ENCODE measurements at regions not wholly inside any gene's neighbourhood (a gene's known extent, or its start where the extent isn't known, plus 50 kb on each side); places are given as distances from the start of the nearest gene placed in this dataset.
"Not testable (repeated sequence)": the region's sequence is repeated elsewhere in the genome, so short reads cannot be mapped to it uniquely, and the experiment has no call there.

- TF ChIP-seq AFF4 (CRISPR knock-in tag; IDR thresholded peaks at IDR 0.05; ENCODE audit: borderline replicate concordance), result no peak
- TF ChIP-seq E2F4 (CRISPR knock-in tag; IDR thresholded peaks at IDR 0.05; ENCODE audit: borderline replicate concordance, low read depth), result no peak
- TF ChIP-seq CBFB (CRISPR knock-in tag; IDR thresholded peaks at IDR 0.05; ENCODE audit: low read depth), result no peak
- no peak for TF ChIP-seq USF1 (CRISPR knock-in tag; IDR thresholded peaks at IDR 0.05)
- TF ChIP-seq HMGXB4 (CRISPR knock-in tag; IDR thresholded peaks at IDR 0.05), result no peak
Measured at GRCh38 chr17:47057830-47058229, 78.8 kb upstream of the RPRML start (continued).

- peaks cover 18% of the 10 kb centered on the region for H3K4me1 Mint-ChIP-seq
- DNase-seq (ENCODE audit: low spot score); H3K4me3 Mint-ChIP-seq; H3K27me3 Mint-ChIP-seq (ENCODE audit: low read depth); H3K9me3 Mint-ChIP-seq; CTCF ChIA-PET; POLR2A ChIA-PET; ATAC-seq; H3K27ac Mint-ChIP-seq: not testable (repeated sequence)
- peaks cover 17% of the 10 kb centered on the region for H3K36me3 Mint-ChIP-seq
Measured at GRCh38 chr17:47057279-47057678, 78.2 kb upstream of the RPRML start.

- H3K9me3 Mint-ChIP-seq; CTCF ChIA-PET; DNase-seq (ENCODE audit: low spot score); H3K27ac Mint-ChIP-seq; H3K4me3 Mint-ChIP-seq; H3K27me3 Mint-ChIP-seq (ENCODE audit: low read depth); ATAC-seq; POLR2A ChIA-PET: not testable (repeated sequence)
- Mint-ChIP-seq H3K4me1 (peaks cover 18% of the 10 kb centered on the region), H3K36me3 (peaks cover 17% of the 10 kb centered on the region)
- 0 out of 2 replicates have a peak, but pooled peaks have one; percentile 13 for TF ChIP-seq NFYB (CRISPR knock-in tag; conservative IDR thresholded peaks at IDR 0.05; ENCODE audit: low read depth)
Measured at GRCh38 chr17:47056687-47057086, 77.6 kb upstream of the RPRML start.

Data from WTC11 (cell line).